Sigmoid colon (tissue), 4 donors: ENCODE measurements at regions not wholly inside any gene's neighbourhood (a gene's known extent, or its start where the extent isn't known, plus 50 kb on each side); places are given as distances from the start of the nearest gene placed in this dataset.

Experiments used
- EP300 ChIP-seq, 4 donors: sonication (generic); formaldehyde crosslinking; IDR thresholded peaks; one replicate each; pipeline ENCODE4 v1.6.1; 2017; ENCODE audit warnings: antibody characterized with exemption in 4 of 4
- POLR2A ChIP-seq, 2 donors: fragments of 450-650 bp; IDR thresholded peaks; one replicate each; pipeline ENCODE4 v1.6.1; 2016; ENCODE audit warnings: antibody characterized with exemption in 2 of 2, mild to moderate bottlenecking in 2 of 2, moderate library complexity in 2 of 2

GRCh38 chr19:31166206-31166605, 183.0 kb downstream of the TSHZ3 start:
- TF ChIP-seq POLR2A (IDR thresholded peaks at IDR 0.05) = no peak
- TF ChIP-seq EP300 (IDR thresholded peaks at IDR 0.05) = no peak
